ENCODE measurements at regions not wholly inside any gene's neighbourhood (a gene's known extent, or its start where the extent isn't known, plus 50 kb on each side); places are given as distances from the start of the nearest gene placed in this dataset.

- TF ChIP-seq CTCF (IDR thresholded peaks at IDR 0.05 in 8 of 11, conservative IDR thresholded peaks at IDR 0.05 in 3 of 11) = no peak
- no peak for TF ChIP-seq POLR2A (IDR thresholded peaks at IDR 0.05)
- no peak for TF ChIP-seq POLR2AphosphoS5 (IDR thresholded peaks at IDR 0.05)
Observed at GRCh38 chr1:192045131-192045530, 113.1 kb upstream of the RGS18 start.
